Fibroblast of pulmonary artery (primary cell): ENCODE measurements at regions not wholly inside any gene's neighbourhood (a gene's known extent, or its start where the extent isn't known, plus 50 kb on each side); places are given as distances from the start of the nearest gene placed in this dataset.

Experiments used
- DNase-seq: peaks from one replicate; pipeline ENCODE4 v3.0.0-alpha.2; 2010; ENCODE audit warnings: low read depth
- H3K4me3 ChIP-seq: replicated peaks from 2 replicates; pipeline ENCODE4 v1.5.1; 2011; ENCODE audit warnings: low read depth, mild to moderate bottlenecking, control low read depth, low read length, moderate library complexity
- TF ChIP-seq, protein P1 (sequence below): IDR thresholded peaks from 2 replicates; pipeline ENCODE4 v1.5.1; 2011; ENCODE audit warnings: mild to moderate bottlenecking, control low read depth, low read length, inconsistent platforms; ENCODE audit errors: missing control alignments

DNA sequence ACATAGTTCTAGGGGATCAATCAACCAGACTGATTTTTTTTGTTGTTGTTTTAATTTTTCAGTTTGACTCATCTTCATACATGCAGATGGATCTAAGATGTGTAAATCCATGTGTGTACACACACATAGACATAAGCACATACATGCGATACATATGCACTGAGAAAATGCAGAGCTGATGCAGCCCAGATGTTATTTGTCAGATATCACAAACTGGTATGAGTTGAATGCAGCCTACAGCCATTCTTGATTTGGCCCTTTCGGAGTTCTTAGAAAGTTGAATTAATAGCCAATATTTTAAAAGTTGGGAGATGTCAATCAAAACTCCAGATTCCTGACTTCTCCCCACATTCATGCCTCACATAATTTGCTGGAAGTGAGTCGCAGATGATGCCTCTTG lies 180.4 kb downstream of the SPATA18 start:
- DNase-seq = no peak
- TF ChIP-seq, protein P1, sequence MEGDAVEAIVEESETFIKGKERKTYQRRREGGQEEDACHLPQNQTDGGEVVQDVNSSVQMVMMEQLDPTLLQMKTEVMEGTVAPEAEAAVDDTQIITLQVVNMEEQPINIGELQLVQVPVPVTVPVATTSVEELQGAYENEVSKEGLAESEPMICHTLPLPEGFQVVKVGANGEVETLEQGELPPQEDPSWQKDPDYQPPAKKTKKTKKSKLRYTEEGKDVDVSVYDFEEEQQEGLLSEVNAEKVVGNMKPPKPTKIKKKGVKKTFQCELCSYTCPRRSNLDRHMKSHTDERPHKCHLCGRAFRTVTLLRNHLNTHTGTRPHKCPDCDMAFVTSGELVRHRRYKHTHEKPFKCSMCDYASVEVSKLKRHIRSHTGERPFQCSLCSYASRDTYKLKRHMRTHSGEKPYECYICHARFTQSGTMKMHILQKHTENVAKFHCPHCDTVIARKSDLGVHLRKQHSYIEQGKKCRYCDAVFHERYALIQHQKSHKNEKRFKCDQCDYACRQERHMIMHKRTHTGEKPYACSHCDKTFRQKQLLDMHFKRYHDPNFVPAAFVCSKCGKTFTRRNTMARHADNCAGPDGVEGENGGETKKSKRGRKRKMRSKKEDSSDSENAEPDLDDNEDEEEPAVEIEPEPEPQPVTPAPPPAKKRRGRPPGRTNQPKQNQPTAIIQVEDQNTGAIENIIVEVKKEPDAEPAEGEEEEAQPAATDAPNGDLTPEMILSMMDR = no peak
- H3K4me3 ChIP-seq = no peak overlapping the region

DNA sequence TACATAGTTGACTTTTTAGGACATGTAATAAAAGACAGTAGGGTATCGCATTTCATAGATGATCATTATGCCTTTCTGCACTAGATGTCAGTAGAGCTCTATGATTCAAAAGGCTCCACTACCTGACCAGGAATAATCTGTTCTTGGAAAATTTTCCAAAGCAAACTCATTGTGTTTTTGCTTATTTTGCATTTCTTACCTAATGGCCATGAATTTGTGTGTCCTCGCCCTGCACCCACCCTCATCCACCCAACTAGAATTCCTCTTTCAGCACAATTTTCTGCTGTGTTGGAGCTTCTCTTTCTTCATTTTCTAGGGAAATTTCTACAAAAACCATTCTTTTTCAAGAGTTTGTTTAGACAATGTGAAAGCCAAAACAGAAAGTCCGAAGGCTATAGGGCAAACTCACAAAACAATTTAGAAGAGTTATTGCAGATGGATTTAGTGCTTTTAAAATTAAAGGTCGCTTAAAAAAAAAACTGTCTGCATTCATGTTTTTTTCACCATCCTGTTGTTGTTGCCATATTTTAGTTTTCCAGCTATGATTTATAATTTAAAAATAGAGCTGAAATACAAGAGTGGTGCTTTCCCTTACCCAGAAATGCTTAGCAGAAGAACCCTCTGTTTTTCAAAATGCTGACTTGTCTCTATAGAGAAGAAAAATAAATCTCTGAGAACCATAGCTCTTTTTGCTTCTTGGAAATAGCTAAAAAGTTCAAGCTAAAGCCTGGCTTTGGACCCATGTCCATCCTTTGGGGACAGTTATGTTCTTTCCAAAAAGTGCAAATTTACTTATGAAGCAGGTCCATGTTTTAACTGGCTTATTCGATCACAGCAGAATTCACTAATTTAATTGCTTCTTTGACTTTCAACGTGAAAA lies 183.7 kb downstream of the SPATA18 start:
- TF ChIP-seq, protein P1 = peak; percentile 38
- peak; percentile 50 for DNase-seq
- H3K4me3 ChIP-seq = no peak overlapping the region

DNA sequence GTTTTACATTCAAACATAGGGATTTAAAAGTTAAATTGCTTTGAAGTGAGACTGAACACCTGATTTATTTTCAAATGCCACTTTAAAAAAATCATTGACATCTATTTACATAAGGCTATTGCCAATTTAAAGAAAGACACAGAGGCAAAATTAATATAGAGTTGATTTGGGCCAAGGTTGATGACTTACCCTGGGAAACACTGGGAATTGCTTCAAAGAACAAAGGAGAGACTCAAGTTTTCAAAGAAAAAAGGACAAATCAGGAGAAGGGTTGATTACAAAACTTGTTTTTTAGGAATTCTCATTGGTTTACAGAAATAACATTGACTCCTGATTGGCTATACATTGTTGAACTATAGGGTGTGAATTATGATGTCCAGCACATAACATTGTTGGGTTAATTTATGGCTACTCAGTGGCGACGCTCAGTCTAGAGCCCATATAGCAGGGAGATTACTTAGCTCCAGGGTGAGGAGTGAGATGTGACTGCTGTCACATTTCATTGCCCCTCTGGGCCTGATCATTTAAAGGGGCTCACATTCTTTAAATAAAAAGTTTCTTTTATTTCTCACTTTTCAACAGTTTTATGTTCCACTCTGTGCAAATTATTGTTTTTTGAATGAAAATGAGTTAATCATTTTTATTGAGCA lies 184.6 kb downstream of the SPATA18 start:
- TF ChIP-seq, protein P1 = no peak
- DNase-seq = no peak
- no peak overlapping the region for H3K4me3 ChIP-seq

DNA sequence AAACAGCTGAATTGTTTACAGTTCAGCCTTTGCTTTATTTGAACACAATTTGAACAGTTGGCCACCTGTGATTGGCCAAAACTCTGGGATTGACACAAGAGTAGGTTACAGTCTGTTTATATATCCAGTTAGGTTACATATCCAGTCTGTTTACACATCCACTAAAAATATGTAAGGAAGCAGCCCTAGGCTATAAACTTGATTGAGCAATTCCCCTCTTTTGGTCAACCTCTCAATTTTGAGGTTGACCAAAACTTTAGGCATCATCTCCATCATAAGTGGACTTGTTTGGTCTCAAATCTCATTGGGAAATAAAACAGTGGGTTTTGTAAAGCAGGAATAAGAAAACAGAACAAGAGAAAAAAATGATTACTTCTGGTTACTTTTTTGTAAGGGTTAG lies 190.8 kb downstream of the SPATA18 start:
- no peak overlapping the region for H3K4me3 ChIP-seq
- DNase-seq = no peak
- TF ChIP-seq, protein P1 = no peak

DNA sequence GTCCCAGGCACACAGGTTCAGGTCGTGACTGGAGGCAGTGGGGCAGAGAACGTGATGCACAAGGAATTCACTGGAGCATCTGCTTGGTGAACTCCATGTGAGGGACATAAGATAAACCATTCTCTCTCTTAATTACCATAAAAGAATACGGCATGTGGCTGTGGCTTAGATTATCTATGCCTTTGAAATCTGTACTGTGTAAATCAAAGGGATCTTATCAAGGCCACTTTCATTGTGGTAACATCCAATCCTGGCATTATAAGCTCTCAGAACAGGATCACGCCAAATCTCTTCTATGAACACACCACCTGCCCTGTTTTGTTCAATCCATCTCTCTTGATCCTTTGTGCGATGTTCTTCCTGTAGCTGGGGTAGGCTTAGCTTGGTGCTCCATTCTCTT lies 192.3 kb downstream of the SPATA18 start:
- no peak overlapping the region for H3K4me3 ChIP-seq
- DNase-seq = no peak
- TF ChIP-seq, protein P1 = no peak

DNA sequence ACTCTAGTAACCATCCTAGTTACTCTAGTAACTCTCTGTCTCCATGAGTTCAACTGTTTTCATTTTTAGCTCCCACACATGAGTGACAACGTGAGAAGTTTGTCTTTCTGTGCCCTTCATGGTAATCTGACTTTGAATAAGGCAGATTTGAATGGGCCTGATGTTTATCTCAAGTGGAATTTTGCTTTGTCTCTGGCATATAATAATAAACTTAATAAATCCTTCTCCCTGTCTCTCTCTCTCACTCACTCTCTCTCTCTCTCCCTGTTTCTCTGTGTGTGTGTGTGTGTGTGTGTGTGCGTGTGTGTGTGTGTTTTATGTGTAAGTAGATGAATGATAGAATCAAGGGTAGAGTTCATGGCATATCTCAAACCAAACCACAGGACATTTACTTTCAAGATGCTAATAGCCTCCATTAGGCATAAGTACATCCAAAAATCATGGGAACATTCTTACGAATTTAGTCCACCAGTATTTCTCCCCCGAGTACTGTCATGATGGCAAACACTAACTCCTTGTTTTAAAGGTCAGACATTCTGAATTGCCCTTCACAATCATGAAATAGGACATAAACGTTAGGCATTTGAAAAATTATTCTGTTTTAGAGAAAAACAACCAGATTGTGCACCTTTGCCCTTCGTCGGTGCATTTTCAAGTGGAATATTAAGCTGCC lies 193.1 kb downstream of the SPATA18 start:
- DNase-seq = no peak
- TF ChIP-seq, protein P1 = no peak
- no peak overlapping the region for H3K4me3 ChIP-seq
